ENCODE measurements at regions not wholly inside any gene's neighbourhood (a gene's known extent, or its start where the extent isn't known, plus 50 kb on each side); places are given as distances from the start of the nearest gene placed in this dataset.

DNA sequence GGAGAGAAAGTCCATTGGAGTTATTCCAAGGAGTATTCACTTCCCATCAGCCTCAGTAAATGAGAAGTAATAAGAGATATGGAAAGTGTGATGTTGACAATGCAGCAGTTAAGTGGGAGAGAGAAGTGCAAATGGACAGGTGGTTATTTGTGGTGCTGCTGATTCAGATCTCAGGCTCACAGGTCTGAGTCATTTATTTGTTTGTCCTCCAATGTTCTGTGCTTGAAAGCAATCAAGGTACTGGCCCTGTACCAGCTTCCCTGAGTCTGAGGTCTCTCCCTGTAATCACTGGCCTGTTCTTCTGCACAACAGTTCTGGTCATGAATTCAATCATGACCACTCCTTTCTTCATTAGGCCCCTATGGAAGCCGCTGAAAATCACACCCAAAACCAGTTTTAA, 827.7 kb downstream of the MAFB start (continued):
- TF ChIP-seq, protein P1, sequence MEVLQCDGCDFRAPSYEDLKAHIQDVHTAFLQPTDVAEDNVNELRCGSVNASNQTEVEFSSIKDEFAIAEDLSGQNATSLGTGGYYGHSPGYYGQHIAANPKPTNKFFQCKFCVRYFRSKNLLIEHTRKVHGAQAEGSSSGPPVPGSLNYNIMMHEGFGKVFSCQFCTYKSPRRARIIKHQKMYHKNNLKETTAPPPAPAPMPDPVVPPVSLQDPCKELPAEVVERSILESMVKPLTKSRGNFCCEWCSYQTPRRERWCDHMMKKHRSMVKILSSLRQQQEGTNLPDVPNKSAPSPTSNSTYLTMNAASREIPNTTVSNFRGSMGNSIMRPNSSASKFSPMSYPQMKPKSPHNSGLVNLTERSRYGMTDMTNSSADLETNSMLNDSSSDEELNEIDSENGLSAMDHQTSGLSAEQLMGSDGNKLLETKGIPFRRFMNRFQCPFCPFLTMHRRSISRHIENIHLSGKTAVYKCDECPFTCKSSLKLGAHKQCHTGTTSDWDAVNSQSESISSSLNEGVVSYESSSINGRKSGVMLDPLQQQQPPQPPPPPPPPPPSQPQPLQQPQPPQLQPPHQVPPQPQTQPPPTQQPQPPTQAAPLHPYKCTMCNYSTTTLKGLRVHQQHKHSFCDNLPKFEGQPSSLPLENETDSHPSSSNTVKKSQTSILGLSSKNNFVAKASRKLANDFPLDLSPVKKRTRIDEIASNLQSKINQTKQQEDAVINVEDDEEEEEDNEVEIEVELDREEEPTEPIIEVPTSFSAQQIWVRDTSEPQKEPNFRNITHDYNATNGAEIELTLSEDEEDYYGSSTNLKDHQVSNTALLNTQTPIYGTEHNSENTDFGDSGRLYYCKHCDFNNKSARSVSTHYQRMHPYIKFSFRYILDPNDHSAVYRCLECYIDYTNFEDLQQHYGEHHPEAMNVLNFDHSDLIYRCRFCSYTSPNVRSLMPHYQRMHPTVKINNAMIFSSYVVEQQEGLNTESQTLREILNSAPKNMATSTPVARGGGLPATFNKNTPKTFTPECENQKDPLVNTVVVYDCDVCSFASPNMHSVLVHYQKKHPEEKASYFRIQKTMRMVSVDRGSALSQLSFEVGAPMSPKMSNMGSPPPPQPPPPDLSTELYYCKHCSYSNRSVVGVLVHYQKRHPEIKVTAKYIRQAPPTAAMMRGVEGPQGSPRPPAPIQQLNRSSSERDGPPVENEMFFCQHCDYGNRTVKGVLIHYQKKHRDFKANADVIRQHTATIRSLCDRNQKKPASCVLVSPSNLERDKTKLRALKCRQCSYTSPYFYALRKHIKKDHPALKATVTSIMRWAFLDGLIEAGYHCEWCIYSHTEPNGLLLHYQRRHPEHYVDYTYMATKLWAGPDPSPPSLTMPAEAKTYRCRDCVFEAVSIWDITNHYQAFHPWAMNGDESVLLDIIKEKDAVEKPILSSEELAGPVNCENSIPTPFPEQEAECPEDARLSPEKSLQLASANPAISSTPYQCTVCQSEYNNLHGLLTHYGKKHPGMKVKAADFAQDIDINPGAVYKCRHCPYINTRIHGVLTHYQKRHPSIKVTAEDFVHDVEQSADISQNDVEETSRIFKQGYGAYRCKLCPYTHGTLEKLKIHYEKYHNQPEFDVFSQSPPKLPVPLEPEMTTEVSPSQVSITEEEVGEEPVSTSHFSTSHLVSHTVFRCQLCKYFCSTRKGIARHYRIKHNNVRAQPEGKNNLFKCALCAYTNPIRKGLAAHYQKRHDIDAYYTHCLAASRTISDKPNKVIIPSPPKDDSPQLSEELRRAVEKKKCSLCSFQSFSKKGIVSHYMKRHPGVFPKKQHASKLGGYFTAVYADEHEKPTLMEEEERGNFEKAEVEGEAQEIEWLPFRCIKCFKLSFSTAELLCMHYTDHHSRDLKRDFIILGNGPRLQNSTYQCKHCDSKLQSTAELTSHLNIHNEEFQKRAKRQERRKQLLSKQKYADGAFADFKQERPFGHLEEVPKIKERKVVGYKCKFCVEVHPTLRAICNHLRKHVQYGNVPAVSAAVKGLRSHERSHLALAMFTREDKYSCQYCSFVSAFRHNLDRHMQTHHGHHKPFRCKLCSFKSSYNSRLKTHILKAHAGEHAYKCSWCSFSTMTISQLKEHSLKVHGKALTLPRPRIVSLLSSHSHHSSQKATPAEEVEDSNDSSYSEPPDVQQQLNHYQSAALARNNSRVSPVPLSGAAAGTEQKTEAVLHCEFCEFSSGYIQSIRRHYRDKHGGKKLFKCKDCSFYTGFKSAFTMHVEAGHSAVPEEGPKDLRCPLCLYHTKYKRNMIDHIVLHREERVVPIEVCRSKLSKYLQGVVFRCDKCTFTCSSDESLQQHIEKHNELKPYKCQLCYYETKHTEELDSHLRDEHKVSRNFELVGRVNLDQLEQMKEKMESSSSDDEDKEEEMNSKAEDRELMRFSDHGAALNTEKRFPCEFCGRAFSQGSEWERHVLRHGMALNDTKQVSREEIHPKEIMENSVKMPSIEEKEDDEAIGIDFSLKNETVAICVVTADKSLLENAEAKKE (CRISPR knock-in tag; IDR thresholded peaks at IDR 0.05): no peak
- TF ChIP-seq POLR2AphosphoS5 (IDR thresholded peaks at IDR 0.05; ENCODE audit: low read depth) (no peak), ZNF114 (CRISPR knock-in tag; IDR thresholded peaks at IDR 0.05) (no peak), EZH2 (IDR thresholded peaks at IDR 0.05; ENCODE audit: low read depth, unreplicated experiment) (no peak), ZNF331 (CRISPR knock-in tag; IDR thresholded peaks at IDR 0.05; ENCODE audit: low read depth) (no peak), EZH2phosphoT487 (IDR thresholded peaks at IDR 0.05; ENCODE audit: unreplicated experiment) (no peak)

DNA sequence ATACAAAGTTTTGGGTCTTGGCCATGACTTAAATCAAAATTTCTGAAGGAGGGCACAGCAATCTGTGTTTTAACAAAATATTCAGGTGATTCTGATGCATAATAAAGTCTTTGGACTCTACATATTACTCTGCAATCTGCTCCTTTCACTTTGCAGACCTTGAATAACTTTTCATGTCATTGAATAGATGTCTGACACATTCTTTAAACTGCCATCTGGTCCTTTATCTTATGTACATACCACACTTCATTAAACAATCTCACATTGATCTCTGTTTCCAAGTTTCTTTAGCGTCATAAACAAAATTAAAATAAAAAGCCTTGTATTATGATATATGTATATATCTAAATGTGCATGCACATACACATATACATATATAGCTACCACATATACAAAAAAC, 831.2 kb downstream of the MAFB start:
- Histone ChIP-seq H3K27me3 (ENCODE audit: insufficient read depth) (no peaks in the 10 kb centered on the region), H3K36me3 (ENCODE audit: insufficient read depth) (no peaks in the 10 kb centered on the region), H3K4me3 (no peak overlapping the region), H3K4me2 (no peak overlapping the region), H3K27ac (ENCODE audit: low read depth) (no peak overlapping the region), H3K79me2 (replicated peaks; ENCODE audit: insufficient read depth) (no peaks in the 10 kb centered on the region), H3K9me2 (ENCODE audit: insufficient read depth) (no peaks in the 10 kb centered on the region), H3F3A (replicated peaks; ENCODE audit: low read depth) (no peaks in the 10 kb centered on the region), H3K4me1 (ENCODE audit: insufficient read depth) (no peaks in the 10 kb centered on the region), H2AFZ (no peak overlapping the region), H4K20me1 (replicated peaks; ENCODE audit: insufficient read depth) (no peaks in the 10 kb centered on the region)
- H3K4me3 Mint-ChIP-seq: no peak overlapping the region
- H3K27ac Mint-ChIP-seq: no peak overlapping the region
- no peaks in the 10 kb centered on the region for H3K36me3 Mint-ChIP-seq (ENCODE audit: low read depth)
- ATAC-seq (no peak), DNase-seq (ENCODE audit: low spot score) (no peak)
- peaks cover 6% of the 10 kb centered on the region for H3K27me3 Mint-ChIP-seq (ENCODE audit: insufficient read depth, low read depth, poor library complexity)
- H3K9me3 Mint-ChIP-seq: no peaks in the 10 kb centered on the region
- H3K4me1 Mint-ChIP-seq: peaks cover 13% of the 10 kb centered on the region
- TF ChIP-seq NANOG (IDR thresholded peaks at IDR 0.05; ENCODE audit: borderline replicate concordance) (no peak), JUNB (IDR thresholded peaks at IDR 0.05; ENCODE audit: unreplicated experiment) (no peak)
- TF ChIP-seq, protein P2, sequence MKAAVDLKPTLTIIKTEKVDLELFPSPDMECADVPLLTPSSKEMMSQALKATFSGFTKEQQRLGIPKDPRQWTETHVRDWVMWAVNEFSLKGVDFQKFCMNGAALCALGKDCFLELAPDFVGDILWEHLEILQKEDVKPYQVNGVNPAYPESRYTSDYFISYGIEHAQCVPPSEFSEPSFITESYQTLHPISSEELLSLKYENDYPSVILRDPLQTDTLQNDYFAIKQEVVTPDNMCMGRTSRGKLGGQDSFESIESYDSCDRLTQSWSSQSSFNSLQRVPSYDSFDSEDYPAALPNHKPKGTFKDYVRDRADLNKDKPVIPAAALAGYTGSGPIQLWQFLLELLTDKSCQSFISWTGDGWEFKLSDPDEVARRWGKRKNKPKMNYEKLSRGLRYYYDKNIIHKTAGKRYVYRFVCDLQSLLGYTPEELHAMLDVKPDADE (IDR thresholded peaks at IDR 0.05): no peak
- TF ChIP-seq, protein P3, sequence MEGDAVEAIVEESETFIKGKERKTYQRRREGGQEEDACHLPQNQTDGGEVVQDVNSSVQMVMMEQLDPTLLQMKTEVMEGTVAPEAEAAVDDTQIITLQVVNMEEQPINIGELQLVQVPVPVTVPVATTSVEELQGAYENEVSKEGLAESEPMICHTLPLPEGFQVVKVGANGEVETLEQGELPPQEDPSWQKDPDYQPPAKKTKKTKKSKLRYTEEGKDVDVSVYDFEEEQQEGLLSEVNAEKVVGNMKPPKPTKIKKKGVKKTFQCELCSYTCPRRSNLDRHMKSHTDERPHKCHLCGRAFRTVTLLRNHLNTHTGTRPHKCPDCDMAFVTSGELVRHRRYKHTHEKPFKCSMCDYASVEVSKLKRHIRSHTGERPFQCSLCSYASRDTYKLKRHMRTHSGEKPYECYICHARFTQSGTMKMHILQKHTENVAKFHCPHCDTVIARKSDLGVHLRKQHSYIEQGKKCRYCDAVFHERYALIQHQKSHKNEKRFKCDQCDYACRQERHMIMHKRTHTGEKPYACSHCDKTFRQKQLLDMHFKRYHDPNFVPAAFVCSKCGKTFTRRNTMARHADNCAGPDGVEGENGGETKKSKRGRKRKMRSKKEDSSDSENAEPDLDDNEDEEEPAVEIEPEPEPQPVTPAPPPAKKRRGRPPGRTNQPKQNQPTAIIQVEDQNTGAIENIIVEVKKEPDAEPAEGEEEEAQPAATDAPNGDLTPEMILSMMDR (conservative IDR thresholded peaks at IDR 0.05; ENCODE audit: low read depth in 2 of 2): no peak
